ENCODE measurements at regions not wholly inside any gene's neighbourhood (a gene's known extent, or its start where the extent isn't known, plus 50 kb on each side); places are given as distances from the start of the nearest gene placed in this dataset.

- Mint-ChIP-seq H3K4me3 (peak overlapping the region in 1 of 3 experiments; percentile 30), H3K9me3 (no peaks in the 10 kb centered on the region), H3K27me3 (ENCODE audit: low read depth) (peaks cover 24% of the 10 kb centered on the region), H3K4me1 (peaks cover 12% of the 10 kb centered on the region), H3K27ac (peak overlapping the region in 1 of 3 experiments; percentile 68), H3K36me3 (ENCODE audit: low read depth) (no peaks in the 10 kb centered on the region)
- no peak for TF ChIP-seq CTCF (IDR thresholded peaks at IDR 0.05; ENCODE audit: unreplicated experiment in 3 of 3)
Observed at GRCh38 chr21:36647279-36648093, 51.4 kb upstream of the SIM2 start.

All from nephron (organoid).